Ishikawa (cell line): ENCODE measurements at regions not wholly inside any gene's neighbourhood (a gene's known extent, or its start where the extent isn't known, plus 50 kb on each side); places are given as distances from the start of the nearest gene placed in this dataset.

Source experiments
- CEBPB ChIP-seq: IDR thresholded peaks from 2 replicates; pipeline ENCODE4 v1.6.1; 2012
- CREB1 ChIP-seq: IDR thresholded peaks from 2 replicates; pipeline ENCODE4 v1.6.1; 2012; ENCODE audit warnings: low read depth
- EGR1 ChIP-seq: IDR thresholded peaks from 2 replicates; pipeline ENCODE4 v1.6.1; 2012
- EP300 ChIP-seq: IDR thresholded peaks from 2 replicates; pipeline ENCODE4 v1.6.1; 2012; ENCODE audit warnings: borderline replicate concordance
- MAX ChIP-seq: IDR thresholded peaks from 2 replicates; pipeline ENCODE4 v1.6.1; 2012
- NFIC ChIP-seq: IDR thresholded peaks from 2 replicates; pipeline ENCODE4 v1.6.1; 2012
- YY1 ChIP-seq: IDR thresholded peaks from 2 replicates; pipeline ENCODE4 v1.6.1; 2012; ENCODE audit warnings: low read depth
- TF ChIP-seq, protein P1 (sequence below): IDR thresholded peaks from 2 replicates; pipeline ENCODE4 v1.6.1; 2012; ENCODE audit warnings: low read depth, mild to moderate bottlenecking

DNA sequence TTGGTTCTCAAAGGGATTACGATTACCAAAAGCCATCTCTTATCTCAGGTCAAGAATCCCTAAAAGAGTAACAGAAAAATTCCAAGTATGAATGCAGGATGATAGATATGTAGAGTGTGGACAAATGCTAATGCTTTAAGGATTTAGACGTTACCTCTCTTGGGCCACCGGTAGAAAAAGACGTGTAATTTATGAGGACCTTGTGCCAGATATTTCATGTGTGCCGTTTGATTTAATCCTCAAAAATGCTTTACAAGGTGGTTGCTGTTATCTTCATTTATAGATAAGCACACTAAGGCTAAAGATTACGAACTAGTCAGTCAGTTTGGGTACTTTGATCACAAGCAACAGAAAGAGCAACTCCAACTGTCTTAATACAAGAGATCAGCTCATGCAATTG lies 370.8 kb upstream of the JAG1 start:
- TF ChIP-seq YY1 (no peak), NFIC (no peak), EGR1 (no peak), CREB1 (no peak), MAX (no peak), CEBPB (no peak), EP300 (no peak)
- TF ChIP-seq, protein P1, sequence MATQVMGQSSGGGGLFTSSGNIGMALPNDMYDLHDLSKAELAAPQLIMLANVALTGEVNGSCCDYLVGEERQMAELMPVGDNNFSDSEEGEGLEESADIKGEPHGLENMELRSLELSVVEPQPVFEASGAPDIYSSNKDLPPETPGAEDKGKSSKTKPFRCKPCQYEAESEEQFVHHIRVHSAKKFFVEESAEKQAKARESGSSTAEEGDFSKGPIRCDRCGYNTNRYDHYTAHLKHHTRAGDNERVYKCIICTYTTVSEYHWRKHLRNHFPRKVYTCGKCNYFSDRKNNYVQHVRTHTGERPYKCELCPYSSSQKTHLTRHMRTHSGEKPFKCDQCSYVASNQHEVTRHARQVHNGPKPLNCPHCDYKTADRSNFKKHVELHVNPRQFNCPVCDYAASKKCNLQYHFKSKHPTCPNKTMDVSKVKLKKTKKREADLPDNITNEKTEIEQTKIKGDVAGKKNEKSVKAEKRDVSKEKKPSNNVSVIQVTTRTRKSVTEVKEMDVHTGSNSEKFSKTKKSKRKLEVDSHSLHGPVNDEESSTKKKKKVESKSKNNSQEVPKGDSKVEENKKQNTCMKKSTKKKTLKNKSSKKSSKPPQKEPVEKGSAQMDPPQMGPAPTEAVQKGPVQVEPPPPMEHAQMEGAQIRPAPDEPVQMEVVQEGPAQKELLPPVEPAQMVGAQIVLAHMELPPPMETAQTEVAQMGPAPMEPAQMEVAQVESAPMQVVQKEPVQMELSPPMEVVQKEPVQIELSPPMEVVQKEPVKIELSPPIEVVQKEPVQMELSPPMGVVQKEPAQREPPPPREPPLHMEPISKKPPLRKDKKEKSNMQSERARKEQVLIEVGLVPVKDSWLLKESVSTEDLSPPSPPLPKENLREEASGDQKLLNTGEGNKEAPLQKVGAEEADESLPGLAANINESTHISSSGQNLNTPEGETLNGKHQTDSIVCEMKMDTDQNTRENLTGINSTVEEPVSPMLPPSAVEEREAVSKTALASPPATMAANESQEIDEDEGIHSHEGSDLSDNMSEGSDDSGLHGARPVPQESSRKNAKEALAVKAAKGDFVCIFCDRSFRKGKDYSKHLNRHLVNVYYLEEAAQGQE: no peak
